Endodermal cell (in vitro differentiated cells): ENCODE measurements at regions not wholly inside any gene's neighbourhood (a gene's known extent, or its start where the extent isn't known, plus 50 kb on each side); places are given as distances from the start of the nearest gene placed in this dataset.
A peak's percentile ranks its signal among the peaks of the same experiment; 100 is the strongest.

Experiments
- DNase-seq: peaks from one replicate; pipeline ENCODE4 v3.0.0-alpha.2; 2017
- H3K27ac ChIP-seq: 2 replicates; pipeline ENCODE4 v1.5.1; 2013; ENCODE audit warnings: mild to moderate bottlenecking, low read depth, low read length, moderate library complexity
- H3K27me3 ChIP-seq: 2 replicates; pipeline ENCODE4 v1.6.1; 2013; ENCODE audit warnings: mild to moderate bottlenecking, low read length, moderate library complexity; ENCODE audit not compliant: insufficient read depth, control insufficient read depth, poor library complexity, severe bottlenecking
- H3K36me3 ChIP-seq: 2 replicates; pipeline ENCODE4 v1.7.0; 2013; ENCODE audit warnings: mild to moderate bottlenecking, low read length, moderate library complexity; ENCODE audit not compliant: control insufficient read depth, insufficient read depth
- H3K4me1 ChIP-seq: one replicate; pipeline ENCODE4 v1.7.0; 2013; ENCODE audit warnings: low read length; ENCODE audit not compliant: control insufficient read depth, insufficient read depth
- H3K4me3 ChIP-seq: 2 replicates; pipeline ENCODE4 v1.5.1; 2013; ENCODE audit warnings: mild to moderate bottlenecking, low read length, moderate library complexity
- H3K9ac ChIP-seq: 2 replicates; pipeline ENCODE4 v1.6.1; 2013; ENCODE audit warnings: mild to moderate bottlenecking, low read length, moderate library complexity; ENCODE audit not compliant: poor library complexity, severe bottlenecking; ENCODE audit errors: extremely low read depth
- H3K9me3 ChIP-seq: 2 replicates; pipeline ENCODE4 v1.6.1; 2013; ENCODE audit warnings: mild to moderate bottlenecking, low read length, moderate library complexity; ENCODE audit not compliant: control insufficient read depth
- H3K27ac Mint-ChIP-seq: 2 replicates; pipeline ENCODE4 v1.8.0; 2020; ENCODE audit warnings: mixed read lengths
- H3K27me3 Mint-ChIP-seq: 2 replicates; pipeline ENCODE4 v1.8.0; 2021; ENCODE audit warnings: mild to moderate bottlenecking, mixed read lengths; ENCODE audit not compliant: insufficient read depth
- H3K36me3 Mint-ChIP-seq: 2 replicates; pipeline ENCODE4 v1.8.0; 2020; ENCODE audit warnings: low read depth, mixed read lengths
- H3K4me1 Mint-ChIP-seq: 2 replicates; pipeline ENCODE4 v1.8.0; 2020; ENCODE audit warnings: mixed read lengths
- H3K4me3 Mint-ChIP-seq: 2 replicates; pipeline ENCODE4 v1.8.0; 2020; ENCODE audit warnings: mild to moderate bottlenecking, moderate library complexity, mixed read lengths
- H3K9me3 Mint-ChIP-seq: 2 replicates; pipeline ENCODE4 v1.8.0; 2020; ENCODE audit warnings: mild to moderate bottlenecking, mixed read lengths
- WGBS, 2 experiments: methylation state at CpG; one replicate each; pipeline versions ENCODE4 v1.1.5 to v1.1.7; 2013; ENCODE audit warnings: missing lambda C conversion rate in 2 of 2, mixed read lengths in 1 of 2; ENCODE audit not compliant: insufficient coverage in 1 of 2, insufficient read length in 1 of 2; 5-methylcytosine and 5-hydroxymethylcytosine counted together
- TF ChIP-seq, protein P1 (sequence below): fragments of 200-600 bp; sonication (generic); conservative IDR thresholded peaks from 2 replicates; pipeline ENCODE4 v1.5.0; 2021; ENCODE audit warnings: antibody characterized with exemption, mild to moderate bottlenecking

DNA sequence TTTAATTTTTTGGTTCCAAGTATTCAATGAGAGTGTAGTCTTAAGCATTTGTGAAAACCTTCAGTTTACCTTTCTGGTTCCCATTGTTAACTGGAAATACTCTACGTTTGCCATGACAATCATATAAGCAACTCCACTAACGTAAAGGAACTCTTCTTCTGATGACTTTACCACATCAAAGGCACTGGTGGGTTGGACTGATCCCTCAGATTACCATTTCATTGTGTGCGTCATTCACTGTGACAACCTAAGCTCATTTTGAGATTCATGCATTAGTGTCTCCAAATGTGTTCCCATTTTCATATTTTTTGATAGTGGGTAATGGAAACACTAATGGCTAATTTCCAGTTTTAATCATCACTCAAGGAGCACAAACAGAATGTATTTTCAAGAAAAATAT lies 119.9 kb upstream of the COL1A2 start:
- Histone ChIP-seq H3K9me3 (no peaks in the 10 kb centered on the region), H3K36me3 (no peaks in the 10 kb centered on the region), H3K27ac (no peak overlapping the region), H3K4me3 (no peak overlapping the region), H3K9ac (no peak overlapping the region), H3K4me1 (no peaks in the 10 kb centered on the region), H3K27me3 (no peaks in the 10 kb centered on the region)
- TF ChIP-seq, protein P1, sequence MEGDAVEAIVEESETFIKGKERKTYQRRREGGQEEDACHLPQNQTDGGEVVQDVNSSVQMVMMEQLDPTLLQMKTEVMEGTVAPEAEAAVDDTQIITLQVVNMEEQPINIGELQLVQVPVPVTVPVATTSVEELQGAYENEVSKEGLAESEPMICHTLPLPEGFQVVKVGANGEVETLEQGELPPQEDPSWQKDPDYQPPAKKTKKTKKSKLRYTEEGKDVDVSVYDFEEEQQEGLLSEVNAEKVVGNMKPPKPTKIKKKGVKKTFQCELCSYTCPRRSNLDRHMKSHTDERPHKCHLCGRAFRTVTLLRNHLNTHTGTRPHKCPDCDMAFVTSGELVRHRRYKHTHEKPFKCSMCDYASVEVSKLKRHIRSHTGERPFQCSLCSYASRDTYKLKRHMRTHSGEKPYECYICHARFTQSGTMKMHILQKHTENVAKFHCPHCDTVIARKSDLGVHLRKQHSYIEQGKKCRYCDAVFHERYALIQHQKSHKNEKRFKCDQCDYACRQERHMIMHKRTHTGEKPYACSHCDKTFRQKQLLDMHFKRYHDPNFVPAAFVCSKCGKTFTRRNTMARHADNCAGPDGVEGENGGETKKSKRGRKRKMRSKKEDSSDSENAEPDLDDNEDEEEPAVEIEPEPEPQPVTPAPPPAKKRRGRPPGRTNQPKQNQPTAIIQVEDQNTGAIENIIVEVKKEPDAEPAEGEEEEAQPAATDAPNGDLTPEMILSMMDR = no peak
- Mint-ChIP-seq H3K4me3 (no peak overlapping the region), H3K27me3 (peaks cover 12% of the 10 kb centered on the region), H3K9me3 (no peaks in the 10 kb centered on the region), H3K27ac (no peak overlapping the region), H3K4me1 (no peaks in the 10 kb centered on the region), H3K36me3 (no peaks in the 10 kb centered on the region)
- DNase-seq = no peak
- 64 to 77% methylated on average over 2 to 3 of the region's 3 CpGs for WGBS, 2 experiments

DNA sequence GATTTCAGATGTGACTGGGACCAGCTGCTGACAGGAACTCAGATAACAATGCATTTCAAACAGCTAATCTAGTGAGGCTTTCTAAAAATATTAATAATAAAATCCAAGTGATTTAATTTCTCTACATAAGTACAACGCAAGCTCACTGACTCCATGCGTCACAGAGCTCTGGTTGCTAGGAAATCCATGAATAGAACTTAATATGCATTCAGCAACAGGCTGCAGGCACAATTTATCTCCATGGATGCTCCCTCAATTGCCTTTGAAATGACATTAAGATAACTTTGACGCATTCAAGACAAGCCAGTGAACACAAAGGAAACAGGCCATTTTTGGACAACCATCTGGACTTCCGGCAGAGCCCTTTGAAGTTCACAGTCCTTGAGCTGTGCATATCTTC lies 118.7 kb upstream of the COL1A2 start:
- Histone ChIP-seq H3K9ac (no peak overlapping the region), H3K27me3 (no peaks in the 10 kb centered on the region), H3K4me1 (no peaks in the 10 kb centered on the region), H3K36me3 (no peaks in the 10 kb centered on the region), H3K4me3 (no peak overlapping the region), H3K27ac (peak overlapping the region; percentile 62), H3K9me3 (no peaks in the 10 kb centered on the region)
- Mint-ChIP-seq H3K36me3 (no peaks in the 10 kb centered on the region), H3K4me3 (no peak overlapping the region), H3K9me3 (no peaks in the 10 kb centered on the region), H3K4me1 (no peaks in the 10 kb centered on the region), H3K27ac (no peak overlapping the region), H3K27me3 (peaks cover 12% of the 10 kb centered on the region)
- TF ChIP-seq, protein P1 = no peak
- no peak for DNase-seq
- 64 to 90% methylated on average over 3 to 4 of the region's 4 CpGs for WGBS, 2 experiments

DNA sequence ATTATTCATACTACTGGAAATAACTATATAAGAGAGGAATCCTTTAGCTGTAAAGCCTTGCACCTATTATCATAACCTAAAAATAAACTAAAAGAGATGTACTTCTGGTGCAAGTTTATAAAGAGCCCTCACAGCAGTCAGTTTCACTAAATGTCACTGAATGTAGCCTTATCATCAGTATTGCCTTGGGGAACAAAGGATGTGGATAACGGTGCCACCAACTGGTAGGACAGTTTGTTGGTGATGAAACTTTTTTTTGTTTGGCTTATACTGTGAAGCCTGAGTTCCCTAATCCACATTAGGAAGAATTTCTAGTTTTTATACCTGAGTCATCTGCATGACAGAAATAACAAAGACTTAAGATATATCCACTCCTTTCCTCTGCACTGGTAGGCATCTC lies 117.9 kb upstream of the COL1A2 start:
- no peaks in the 10 kb centered on the region for H3K4me1 Mint-ChIP-seq
- TF ChIP-seq, protein P1 = peak; percentile 64
- H3K27me3 ChIP-seq = no peaks in the 10 kb centered on the region

More for the DNA sequence above, 117.9 kb upstream of the COL1A2 start:
- H3K4me3 ChIP-seq = no peak overlapping the region
- no peak overlapping the region for H3K9ac ChIP-seq
- no peaks in the 10 kb centered on the region for H3K4me1 ChIP-seq
- Mint-ChIP-seq H3K36me3 (no peaks in the 10 kb centered on the region), H3K27me3 (peaks cover 12% of the 10 kb centered on the region), H3K4me3 (no peak overlapping the region), H3K9me3 (no peaks in the 10 kb centered on the region), H3K27ac (no peak overlapping the region)
- 14 to 20% methylated on average over 1 of the region's 1 CpG for WGBS, 2 experiments
- H3K9me3 ChIP-seq = no peaks in the 10 kb centered on the region
- H3K36me3 ChIP-seq = no peaks in the 10 kb centered on the region
- peak overlapping the region; percentile 62 for H3K27ac ChIP-seq
- DNase-seq = peak; percentile 65
